ENCODE measurements at regions not wholly inside any gene's neighbourhood (a gene's known extent, or its start where the extent isn't known, plus 50 kb on each side); places are given as distances from the start of the nearest gene placed in this dataset.

DNA sequence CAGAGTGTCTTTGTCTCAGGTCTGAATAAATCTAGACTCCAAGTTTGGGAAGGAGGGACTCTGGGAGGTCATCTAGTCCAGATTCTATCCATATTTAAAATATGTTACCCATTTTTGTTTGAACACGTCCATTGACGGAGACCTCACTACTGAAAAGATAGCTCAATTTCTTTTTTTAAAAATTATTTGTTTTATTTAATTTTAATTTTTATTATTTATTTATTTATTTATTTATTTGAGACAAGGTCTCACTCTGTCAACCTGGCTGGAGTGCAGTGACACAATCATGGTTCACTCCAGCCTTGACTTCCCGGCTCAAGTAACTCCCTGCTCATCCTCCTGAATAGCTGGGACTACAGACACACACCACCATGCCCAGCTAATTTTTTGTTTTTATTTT is 89.5 kb upstream of the SNX19 start:
- Histone ChIP-seq H3K36me3 (no peaks in the 10 kb centered on the region), H3K27me3 (no peaks in the 10 kb centered on the region), H3K27ac (no peak overlapping the region), H3K4me1 (no peaks in the 10 kb centered on the region), H3K9me3 (peaks cover 0 to 9% (median 0%) of the 10 kb centered on the region in 3 donors), H3K4me3 (no peak overlapping the region)
- 86 to 91% methylated on average over 3 of the region's 3 CpGs for WGBS, 2 donors (ENCODE audit: low coverage in 1 of 2)
- TF ChIP-seq, protein P1, sequence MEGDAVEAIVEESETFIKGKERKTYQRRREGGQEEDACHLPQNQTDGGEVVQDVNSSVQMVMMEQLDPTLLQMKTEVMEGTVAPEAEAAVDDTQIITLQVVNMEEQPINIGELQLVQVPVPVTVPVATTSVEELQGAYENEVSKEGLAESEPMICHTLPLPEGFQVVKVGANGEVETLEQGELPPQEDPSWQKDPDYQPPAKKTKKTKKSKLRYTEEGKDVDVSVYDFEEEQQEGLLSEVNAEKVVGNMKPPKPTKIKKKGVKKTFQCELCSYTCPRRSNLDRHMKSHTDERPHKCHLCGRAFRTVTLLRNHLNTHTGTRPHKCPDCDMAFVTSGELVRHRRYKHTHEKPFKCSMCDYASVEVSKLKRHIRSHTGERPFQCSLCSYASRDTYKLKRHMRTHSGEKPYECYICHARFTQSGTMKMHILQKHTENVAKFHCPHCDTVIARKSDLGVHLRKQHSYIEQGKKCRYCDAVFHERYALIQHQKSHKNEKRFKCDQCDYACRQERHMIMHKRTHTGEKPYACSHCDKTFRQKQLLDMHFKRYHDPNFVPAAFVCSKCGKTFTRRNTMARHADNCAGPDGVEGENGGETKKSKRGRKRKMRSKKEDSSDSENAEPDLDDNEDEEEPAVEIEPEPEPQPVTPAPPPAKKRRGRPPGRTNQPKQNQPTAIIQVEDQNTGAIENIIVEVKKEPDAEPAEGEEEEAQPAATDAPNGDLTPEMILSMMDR (IDR thresholded peaks at IDR 0.05), result no peak
- no peak for TF ChIP-seq POLR2A (IDR thresholded peaks at IDR 0.05)
- no peak for TF ChIP-seq POLR2AphosphoS5 (IDR thresholded peaks at IDR 0.05)
- no peak for TF ChIP-seq EP300 (IDR thresholded peaks at IDR 0.05)
- ATAC-seq, result no peak

DNA sequence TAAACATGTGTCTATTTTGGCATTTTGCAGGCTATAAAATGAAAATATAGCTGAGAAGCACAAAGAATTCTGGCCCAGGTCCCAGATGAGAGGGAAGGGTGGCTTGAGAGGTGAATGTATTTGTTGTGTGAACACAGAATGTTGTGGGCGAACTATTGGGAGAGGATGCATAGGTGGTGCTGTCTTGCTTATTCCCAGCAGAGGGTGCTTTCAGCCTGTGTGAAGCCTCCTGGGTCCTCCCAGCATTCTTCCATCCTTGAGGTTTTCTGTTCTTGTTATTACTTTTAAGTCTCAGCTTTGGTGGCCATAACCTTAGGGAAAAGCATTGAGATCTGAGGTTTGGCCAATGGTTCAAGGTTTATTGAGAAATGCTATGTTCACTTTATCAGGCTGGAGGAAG is 108.7 kb upstream of the SNX19 start:
- Histone ChIP-seq H3K27ac (no peak overlapping the region), H3K4me1 (no peaks in the 10 kb centered on the region), H3K36me3 (no peaks in the 10 kb centered on the region), H3K4me3 (no peak overlapping the region), H3K9me3 (no peaks in the 10 kb centered on the region), H3K27me3 (no peaks in the 10 kb centered on the region)
- ATAC-seq, result no peak
- WGBS, 2 donors (ENCODE audit: low coverage in 1 of 2), result 25 to 53% methylated on average over 1 of the region's 1 CpG
- TF ChIP-seq, protein P1 (IDR thresholded peaks at IDR 0.05), result no peak

DNA sequence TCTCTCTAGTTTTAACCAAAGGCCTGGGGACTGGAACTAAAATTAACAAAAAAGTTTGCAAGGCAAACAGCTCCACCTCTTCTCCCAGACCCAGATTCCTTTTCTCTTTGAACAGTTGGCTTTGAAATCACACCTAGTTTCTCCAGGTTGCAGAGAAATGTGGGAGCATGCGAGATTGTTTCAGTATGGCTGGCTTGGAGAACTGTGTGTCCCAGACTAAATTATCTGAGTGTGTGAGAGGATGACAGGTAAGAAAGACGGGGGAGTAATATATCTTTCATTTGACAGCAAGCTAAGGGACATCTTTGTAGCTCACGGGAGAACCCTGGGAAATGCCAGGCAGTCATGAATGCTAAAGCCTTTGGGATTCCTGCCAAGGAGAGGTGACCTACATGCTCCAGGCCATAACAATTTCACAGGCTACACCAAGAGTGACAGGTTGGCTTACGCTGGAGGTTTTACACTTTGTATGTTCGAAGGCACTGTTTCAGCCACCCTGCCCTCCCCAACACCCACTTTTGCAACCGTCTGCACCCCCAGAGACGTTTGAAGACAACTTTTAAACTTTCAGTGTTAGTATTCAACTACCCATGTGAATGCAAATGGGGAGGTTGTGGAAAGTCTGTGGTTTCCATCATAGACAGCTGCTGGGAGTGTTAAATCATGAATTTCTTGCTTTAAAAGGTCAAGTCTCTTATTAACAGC is 109.3 kb upstream of the SNX19 start:
- 40 to 65% methylated on average over 2 to 7 of the region's 7 CpGs for WGBS, 2 donors (ENCODE audit: low coverage in 1 of 2)
- no peaks in the 10 kb centered on the region for H3K36me3 ChIP-seq
- TF ChIP-seq POLR2AphosphoS5 (IDR thresholded peaks at IDR 0.05) (no peak), POLR2A (IDR thresholded peaks at IDR 0.05) (no peak), EP300 (IDR thresholded peaks at IDR 0.05) (no peak)
- TF ChIP-seq, protein P1 (IDR thresholded peaks at IDR 0.05), result no peak
- no peak for ATAC-seq
- no peak overlapping the region for H3K4me3 ChIP-seq
- H3K9me3 ChIP-seq, result no peaks in the 10 kb centered on the region
- no peak overlapping the region for H3K27ac ChIP-seq
- no peaks in the 10 kb centered on the region for H3K4me1 ChIP-seq
- no peaks in the 10 kb centered on the region for H3K27me3 ChIP-seq

DNA sequence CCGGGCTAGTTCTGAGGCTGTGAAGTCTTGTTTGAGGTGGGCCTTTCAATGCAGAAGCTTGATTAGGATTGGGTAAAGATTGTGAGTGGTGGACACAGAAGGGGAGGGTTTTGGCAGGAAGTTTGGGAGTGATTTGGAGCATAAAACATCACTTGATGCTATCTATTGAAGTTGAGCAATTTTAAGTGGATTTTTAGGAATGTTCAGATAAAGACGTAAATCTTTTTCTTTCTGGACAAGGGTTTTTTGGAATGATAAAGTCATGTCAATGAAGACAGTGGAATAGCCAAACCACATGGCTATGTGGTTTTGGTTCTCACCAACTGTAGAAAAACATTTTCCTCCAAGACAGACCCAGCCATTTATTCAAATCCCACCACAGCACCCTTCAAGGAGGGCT is 111.2 kb upstream of the SNX19 start:
- no peaks in the 10 kb centered on the region for H3K9me3 ChIP-seq
- no peak for TF ChIP-seq EP300 (IDR thresholded peaks at IDR 0.05)
- TF ChIP-seq, protein P1 (IDR thresholded peaks at IDR 0.05), result no peak
- H3K4me1 ChIP-seq, result no peaks in the 10 kb centered on the region
- no peaks in the 10 kb centered on the region for H3K27me3 ChIP-seq
- no peak overlapping the region for H3K27ac ChIP-seq
- 84 to 88% methylated on average over 1 to 2 of the region's 2 CpGs for WGBS, 2 donors (ENCODE audit: low coverage in 1 of 2)
- no peak for ATAC-seq
- no peak overlapping the region for H3K4me3 ChIP-seq
- H3K36me3 ChIP-seq, result no peaks in the 10 kb centered on the region

DNA sequence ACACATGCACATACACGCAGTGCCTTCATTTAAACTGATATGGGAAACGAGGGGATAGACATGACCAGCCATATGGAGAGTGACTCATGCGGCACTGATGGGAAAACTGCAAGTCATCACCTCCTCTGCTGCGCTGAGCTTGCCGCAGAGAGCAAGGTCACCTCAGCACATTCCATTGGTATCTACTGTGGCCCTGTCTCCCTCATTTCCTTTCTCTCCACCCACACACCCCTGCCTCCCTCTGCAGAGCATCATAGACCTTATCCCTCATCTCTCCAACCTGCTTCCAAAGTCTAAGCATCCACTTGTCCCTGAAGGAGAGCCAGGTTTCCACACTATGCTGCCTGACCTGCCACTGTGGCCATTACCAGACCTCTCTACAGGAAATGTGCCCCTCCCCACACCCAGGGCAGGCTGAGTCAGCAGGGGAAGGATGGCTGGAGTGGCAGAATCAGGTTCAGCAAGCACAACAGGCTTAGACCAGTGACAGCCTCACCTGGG is 116.9 kb upstream of the SNX19 start:
- 43 to 48% methylated on average over 3 to 5 of the region's 5 CpGs for WGBS, 2 donors (ENCODE audit: low coverage in 1 of 2)
- Histone ChIP-seq H3K4me3 (no peak overlapping the region), H3K27ac (no peak overlapping the region), H3K36me3 (no peaks in the 10 kb centered on the region), H3K4me1 (no peaks in the 10 kb centered on the region), H3K27me3 (no peaks in the 10 kb centered on the region), H3K9me3 (no peaks in the 10 kb centered on the region)
- ATAC-seq, result no peak
- TF ChIP-seq POLR2A (IDR thresholded peaks at IDR 0.05) (no peak), POLR2AphosphoS5 (IDR thresholded peaks at IDR 0.05) (no peak), EP300 (IDR thresholded peaks at IDR 0.05) (no peak)
- TF ChIP-seq, protein P1 (IDR thresholded peaks at IDR 0.05), result no peak
